ENCODE measurements at regions not wholly inside any gene's neighbourhood (a gene's known extent, or its start where the extent isn't known, plus 50 kb on each side); places are given as distances from the start of the nearest gene placed in this dataset.
"Not testable (repeated sequence)": the region's sequence is repeated elsewhere in the genome, so short reads cannot be mapped to it uniquely, and the experiment has no call there.

DNA sequence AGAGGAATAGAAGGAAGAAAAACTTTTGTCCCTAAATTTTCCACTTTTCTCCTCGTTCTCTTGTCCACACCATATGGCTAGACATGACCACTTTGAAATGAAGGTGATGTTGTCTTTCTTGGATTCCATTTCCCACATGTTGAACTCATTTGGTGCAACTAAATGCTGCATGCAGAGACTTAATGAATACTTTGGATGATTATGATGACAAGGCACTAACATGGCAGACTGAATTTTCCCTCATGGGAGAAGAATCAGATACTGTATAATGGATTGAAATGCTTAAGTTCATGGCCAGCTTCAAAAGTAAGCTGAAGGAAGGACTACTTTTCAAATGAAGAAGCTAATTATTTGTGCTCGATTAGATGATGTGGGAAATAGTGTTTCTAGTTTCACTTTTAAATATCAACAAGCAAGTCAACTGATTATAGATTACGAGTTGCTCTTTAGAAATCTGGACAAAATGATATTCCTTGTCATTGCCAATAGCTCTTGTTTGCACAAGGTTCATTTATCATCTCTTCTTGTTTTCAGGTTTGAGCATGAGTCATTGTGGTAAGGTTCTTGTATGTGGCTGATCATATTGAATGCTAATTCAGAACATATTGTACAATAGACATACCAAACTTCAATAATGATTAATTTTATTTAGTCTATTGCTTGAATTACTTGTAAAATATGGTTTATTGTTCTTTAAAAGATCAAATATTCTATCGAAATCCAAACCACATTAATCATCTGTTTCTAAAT lies 501.3 kb upstream of the FTMT start:
- no peak for DNase-seq

DNA sequence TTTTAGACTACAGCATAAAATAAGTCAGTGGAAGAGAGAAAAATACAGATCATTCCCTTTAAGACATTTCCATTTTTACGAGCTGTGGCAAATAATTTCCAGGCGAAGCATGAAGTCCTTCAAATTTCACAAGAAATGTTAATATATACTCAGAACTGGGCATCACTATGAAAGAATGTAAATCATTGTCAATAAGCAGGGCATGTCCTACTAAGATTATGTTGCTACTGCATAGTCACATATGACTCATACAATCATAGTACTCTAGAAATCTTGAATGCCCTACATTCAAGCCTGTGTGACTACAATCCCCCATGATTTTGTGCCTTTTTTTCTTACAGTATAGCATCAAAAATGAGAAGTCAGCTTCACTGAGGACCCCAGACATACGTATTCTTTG lies 485.2 kb upstream of the FTMT start:
- DNase-seq, result no peak

DNA sequence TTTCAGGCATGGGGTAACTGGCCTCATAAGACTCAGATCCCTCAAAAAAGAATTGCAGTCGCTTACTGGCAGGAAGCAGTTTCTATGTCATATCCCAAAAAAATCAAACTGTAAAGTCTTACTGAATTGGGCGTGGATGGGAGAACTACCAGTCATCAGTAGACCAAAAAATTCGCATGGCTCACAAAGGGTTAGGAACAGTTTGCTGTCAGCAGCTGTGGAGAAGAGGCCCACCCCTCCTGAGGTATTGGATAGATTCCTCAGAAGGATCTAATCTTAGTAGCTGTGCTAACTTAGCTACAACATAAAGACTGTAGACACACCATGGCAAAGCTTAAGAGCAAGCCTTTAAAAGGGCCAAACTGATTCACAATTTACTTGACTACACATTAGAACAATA lies 478.3 kb upstream of the FTMT start:
- no peak for DNase-seq

DNA sequence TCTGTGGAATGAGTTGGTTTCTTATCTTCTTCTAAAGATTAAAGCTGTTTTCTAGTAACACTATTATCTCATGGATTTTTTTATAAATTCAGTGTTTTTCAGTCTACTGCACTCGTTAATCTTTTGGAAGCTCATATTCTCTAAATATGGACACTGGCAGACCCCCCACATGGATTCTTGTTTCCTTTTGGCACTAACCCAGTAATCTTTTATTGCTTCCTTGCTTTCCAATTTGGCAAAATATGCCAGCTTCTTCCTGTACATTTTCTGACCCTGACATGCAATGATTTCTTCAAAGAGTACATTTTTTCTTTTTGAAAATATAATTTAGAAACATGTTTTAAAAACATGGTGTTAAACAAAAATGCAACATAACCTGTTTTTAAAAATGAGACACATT lies 474.2 kb upstream of the FTMT start:
- DNase-seq, result no peak

GRCh38 chr5:121378046-121378445 lies 473.6 kb upstream of the FTMT start:
- DNase-seq, result no peak

GRCh38 chr5:121378559-121379359 lies 472.9 kb upstream of the FTMT start:
- DNase-seq, result no peak

DNA sequence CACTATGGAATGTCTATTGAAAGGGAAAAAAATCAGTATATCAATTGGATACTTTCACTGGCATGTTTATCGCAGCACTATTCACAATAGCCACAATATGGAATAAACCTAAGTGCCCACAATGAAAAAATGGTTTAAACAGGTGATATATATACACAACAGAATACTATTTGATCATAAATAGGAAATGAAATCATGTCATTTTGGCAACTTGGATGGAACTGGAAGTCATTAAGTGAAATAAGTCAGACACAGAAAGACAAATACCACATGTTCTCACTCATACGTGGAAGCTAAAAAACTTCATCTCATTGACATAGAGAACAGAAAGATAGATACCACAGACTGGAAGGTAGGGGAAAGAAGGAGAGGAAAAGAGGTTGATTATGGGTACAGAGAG lies 471.6 kb upstream of the FTMT start:
- no peak for DNase-seq

GRCh38 chr5:121384359-121384758 lies 467.3 kb upstream of the FTMT start:
- DNase-seq, result no peak

DNA sequence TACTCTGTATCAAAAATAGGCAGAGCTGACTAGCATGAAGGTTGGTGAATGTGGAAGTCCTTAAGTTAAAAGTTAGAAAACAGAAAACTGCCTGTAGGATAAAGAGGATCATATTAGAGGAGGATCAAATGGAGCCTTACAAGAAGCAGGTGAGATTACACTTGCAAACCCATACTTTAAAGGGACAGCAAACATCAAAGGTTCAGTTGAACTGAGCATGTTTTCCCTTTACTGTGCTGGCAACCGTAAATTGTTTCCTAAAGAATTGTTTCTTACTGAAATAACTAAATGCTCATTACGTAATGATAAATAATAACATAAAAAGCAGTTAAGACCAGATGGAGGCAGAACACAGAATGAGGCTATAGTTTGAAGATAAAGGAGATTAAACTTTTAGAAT lies 465.3 kb upstream of the FTMT start:
- no peak for DNase-seq

- DNase-seq, result no peak
Observed at GRCh38 chr5:121396716-121397115, 455.0 kb upstream of the FTMT start.

- no peak for DNase-seq
Observed at GRCh38 chr5:121399879-121400278, 451.8 kb upstream of the FTMT start.

GRCh38 chr5:121408778-121409177 lies 442.9 kb upstream of the FTMT start:
- no peak for DNase-seq

DNA sequence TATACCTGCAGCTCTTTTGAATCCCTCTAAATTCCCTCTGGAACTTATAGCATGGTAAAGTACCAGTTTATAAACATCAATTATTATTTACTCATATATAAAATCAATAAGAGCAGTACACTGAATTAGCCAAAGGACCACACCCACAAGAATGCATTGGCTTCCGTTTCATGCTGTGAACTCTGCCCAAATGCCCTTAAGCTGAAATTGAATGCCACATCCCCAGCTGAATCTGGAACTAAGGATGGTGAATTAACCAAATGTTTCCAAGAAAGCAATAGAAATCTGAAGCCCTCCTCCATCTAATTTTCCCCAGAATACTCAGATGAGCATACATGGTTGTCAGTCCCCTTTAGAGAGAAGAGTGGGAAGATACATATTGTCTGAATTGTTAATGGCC lies 436.4 kb upstream of the FTMT start:
- no peak for DNase-seq

DNA sequence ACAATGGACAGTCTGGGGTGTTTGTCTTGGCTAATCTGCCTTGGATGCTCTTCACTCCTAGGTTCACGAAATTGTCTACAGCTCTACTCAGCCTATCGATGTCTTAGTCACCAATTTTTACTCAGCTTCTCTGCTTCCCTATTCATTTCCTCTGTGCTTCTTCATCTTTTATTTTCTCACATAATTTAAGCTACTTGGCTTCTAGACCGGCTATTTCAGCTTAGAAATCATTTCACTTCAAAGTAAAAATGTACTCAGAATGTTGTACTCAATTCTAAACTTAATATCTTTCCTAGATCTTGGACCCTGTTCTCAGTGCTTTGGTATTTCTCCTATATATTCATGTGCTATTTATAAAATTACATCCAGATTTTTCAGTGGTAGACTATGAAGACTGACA lies 430.0 kb upstream of the FTMT start:
- no peak for DNase-seq

DNA sequence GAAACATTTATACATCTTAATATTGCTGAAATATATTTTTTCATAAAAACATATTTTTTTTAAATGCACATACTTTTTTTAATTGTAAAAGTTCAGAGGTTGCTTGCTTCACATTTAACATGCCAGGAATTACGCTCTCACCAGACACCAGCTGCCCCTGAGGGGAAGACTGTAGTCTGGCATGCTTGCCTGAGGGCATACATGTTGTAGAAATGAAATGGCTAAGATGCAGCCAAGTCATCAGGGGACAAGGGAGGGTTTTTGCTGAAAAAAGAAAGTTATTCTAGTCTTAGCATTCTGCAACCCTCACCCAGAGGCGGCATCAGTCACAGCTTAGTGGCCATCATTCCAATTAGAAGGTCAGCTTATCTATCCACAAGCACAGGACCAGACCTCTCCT lies 426.7 kb upstream of the FTMT start:
- no peak for DNase-seq

GRCh38 chr5:121426153-121426552 lies 425.5 kb upstream of the FTMT start:
- no peak for DNase-seq

- no peak for DNase-seq
Observed at GRCh38 chr5:121429761-121430160, 421.9 kb upstream of the FTMT start.

- no peak for DNase-seq
Observed at GRCh38 chr5:121430538-121430937, 421.1 kb upstream of the FTMT start.

- no peak for DNase-seq
Observed at GRCh38 chr5:121445511-121445910, 406.2 kb upstream of the FTMT start.

GRCh38 chr5:121462441-121462840 lies 389.2 kb upstream of the FTMT start:
- no peak for DNase-seq

GRCh38 chr5:121471222-121471621 lies 380.5 kb upstream of the FTMT start:
- DNase-seq, result not testable (repeated sequence)

- DNase-seq, result no peak
Observed at GRCh38 chr5:121478636-121479035, 373.0 kb upstream of the FTMT start.

- DNase-seq, result no peak
Observed at GRCh38 chr5:121479337-121479736, 372.3 kb upstream of the FTMT start.

GRCh38 chr5:121485281-121485680 lies 366.4 kb upstream of the FTMT start:
- DNase-seq, result peak; percentile 10

All from left kidney (tissue), 1 donor.